HUDEP-2 (cell line): ENCODE measurements at regions not wholly inside any gene's neighbourhood (a gene's known extent, or its start where the extent isn't known, plus 50 kb on each side); places are given as distances from the start of the nearest gene placed in this dataset.

ENCODE experiments used
- DNase-seq, 76 experiments: peaks; one replicate each; lab custom pipeline; 2025; ENCODE audit not compliant: unreplicated experiment in 76 of 76; lab: John Stamatoyannopoulos, UW

- DNase-seq, result no peak
These were observed 65.2 kb upstream of the LNX1 start for GRCh38 chr4:53656421-53656981.

- DNase-seq, result no peak
These were observed 63.0 kb upstream of the LNX1 start for GRCh38 chr4:53654300-53654758.

DNA sequence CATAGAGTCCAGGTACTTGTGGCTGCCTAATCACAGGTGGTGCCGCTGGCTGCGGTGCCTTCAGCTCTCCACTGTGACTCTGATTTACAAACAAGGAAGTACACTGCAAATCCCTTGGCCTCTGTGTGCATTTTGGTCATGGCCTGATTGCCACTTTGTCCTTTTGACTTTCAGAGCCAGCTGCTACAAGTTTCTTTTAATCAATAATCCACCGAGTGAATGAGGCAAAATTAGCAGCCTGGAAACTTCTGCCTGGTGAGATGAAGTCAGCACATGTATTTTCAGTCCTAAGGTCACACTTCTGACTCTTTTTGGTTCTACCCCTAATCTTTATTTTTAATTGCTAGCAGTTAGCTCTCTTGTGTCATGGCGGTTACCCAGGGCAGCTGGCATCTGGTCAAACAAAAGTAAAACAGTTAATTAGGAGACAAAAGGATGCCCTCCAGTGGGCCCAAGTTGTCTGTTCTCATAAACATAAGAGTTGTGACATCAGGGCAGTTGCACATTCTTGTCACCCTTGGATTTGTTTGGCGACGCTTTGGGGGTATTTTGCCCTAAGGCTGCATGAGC, 62.3 kb upstream of the LNX1 start:
- peak in 1 of 76 experiments; percentile 20 for DNase-seq

DNA sequence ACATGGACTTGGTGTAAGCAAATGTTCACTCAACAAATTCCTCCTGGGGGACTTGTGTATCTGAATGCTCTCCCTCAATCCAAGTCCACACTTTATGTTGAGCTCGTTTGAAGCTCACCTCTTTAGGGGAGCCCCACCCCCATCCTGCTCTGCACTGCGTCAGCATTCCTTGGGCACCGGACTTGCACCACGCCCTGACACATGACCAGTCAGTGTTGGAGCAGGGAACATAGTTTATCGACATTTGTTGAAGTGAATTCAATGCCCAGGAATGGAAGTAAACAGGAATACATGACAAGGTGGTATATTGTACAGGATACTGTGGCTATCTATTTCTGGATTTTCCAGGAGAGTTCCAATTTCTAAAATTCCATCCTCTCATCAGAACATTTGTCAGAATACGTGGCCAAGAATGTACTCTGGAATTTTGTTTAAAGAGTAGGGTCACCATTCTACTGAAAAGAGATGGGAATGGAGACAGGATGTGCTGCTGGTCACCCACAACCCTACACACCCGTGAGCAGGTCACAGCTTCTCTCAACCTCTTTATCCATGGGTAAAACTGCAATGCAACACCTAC, 60.0 kb upstream of the LNX1 start:
- DNase-seq, result no peak

DNA sequence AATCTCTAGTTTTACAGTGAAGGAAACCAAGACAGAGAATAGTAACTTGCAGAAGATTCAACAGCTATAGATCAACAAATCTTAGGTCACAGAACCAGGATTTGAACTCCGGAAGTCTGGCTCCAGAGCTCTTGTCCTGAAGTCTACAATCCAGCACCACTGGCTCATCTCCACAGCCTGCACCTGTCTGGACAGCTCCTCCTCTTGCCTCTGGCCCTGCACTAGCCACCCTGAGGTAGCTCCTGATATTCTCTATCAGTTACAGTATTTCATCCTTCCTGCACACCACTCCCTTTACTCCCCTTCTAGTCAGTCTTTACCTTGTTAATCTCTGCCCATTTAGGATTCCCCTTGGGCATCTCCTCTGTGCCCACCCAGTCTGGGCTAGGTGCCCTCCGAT, 58.1 kb upstream of the LNX1 start:
- DNase-seq, result no peak

DNA sequence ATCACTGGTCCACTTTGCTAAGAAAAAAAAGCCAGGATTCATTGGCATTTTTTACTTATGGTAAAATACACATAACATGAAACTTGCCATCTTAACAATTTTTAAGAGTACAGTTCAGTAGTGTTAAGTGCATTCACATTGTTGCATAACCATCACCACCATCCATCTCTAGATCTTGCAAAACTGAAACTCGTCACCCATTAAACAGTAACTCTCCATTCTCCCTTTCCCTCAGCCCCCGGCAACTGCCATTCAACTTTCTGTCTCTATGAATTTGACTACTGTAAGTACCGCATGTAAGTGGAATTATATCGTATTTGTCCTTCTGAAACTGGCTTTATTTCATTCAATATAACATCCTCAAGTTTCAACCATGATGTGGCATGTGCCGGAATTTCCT, 56.3 kb upstream of the LNX1 start:
- DNase-seq, result no peak

DNA sequence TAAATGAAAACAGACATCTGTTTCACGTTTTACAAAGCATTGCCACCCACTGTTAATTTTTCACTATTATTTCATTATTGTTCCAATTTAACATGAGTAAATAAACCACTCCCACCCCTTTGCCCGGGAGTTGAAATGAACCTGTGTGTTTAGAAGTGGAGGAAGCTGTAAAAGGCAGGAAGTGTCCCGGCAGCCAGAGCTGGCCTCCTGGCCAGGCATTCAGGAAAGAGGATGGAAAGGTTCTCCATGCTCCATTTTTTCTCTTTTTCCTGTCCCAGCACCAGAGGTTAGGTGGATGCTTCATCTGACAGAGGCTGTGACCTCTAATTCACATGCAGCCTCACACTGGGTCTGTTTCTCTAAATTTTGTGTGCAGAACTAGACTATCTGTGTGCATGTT, 55.5 kb upstream of the LNX1 start:
- DNase-seq, result no peak

- DNase-seq, result no peak
These were observed 53.8 kb upstream of the LNX1 start for GRCh38 chr4:53645108-53645507.

- DNase-seq, result no peak
These were observed 53.3 kb upstream of the LNX1 start for GRCh38 chr4:53644607-53645006.
